A549 (cell line): ENCODE measurements at regions not wholly inside any gene's neighbourhood (a gene's known extent, or its start where the extent isn't known, plus 50 kb on each side); places are given as distances from the start of the nearest gene placed in this dataset.

Experiments
- ATAC-seq, 2 experiments: fragments of 200-7000 bp in 1 of 2; fragments of >200 bp in 1 of 2; cut with Nextera tagmentation in 1 of 2; cut with Tn5 transposase in 1 of 2; 3 replicates each; pipeline versions ENCODE4 v1.8.0 to v1.9.1; 2018 to 2020; ENCODE audit warnings: mild to moderate bottlenecking in 1 of 2, moderate library complexity in 1 of 2
- CTCF ChIA-PET: fragments of 300-600 bp; sonication (Branson Sonifier 250); formaldehyde crosslinking; extraction: SDS; loops from one replicate; lab custom pipeline; 2021; ENCODE audit warnings: antibody characterized with exemption, inconsistent platforms; lab: Yijun Ruan, JAX
- POLR2A ChIA-PET: fragments of 350-600 bp; formaldehyde crosslinking; extraction: SDS; loops from one replicate; lab custom pipeline; 2021; ENCODE audit warnings: antibody characterized with exemption, inconsistent platforms; lab: Yijun Ruan, JAX
- DNase-seq, 2 experiments: peaks; one replicate each; pipeline versions ENCODE4 v3.0.0 to v3.0.0-alpha.2; 2011 to 2016; ENCODE audit warnings: low read depth in 1 of 2, low spot score in 1 of 2
- FAIRE-seq: peaks from 2 replicates; lab custom pipeline; 2011; peaks lifted over from hg19 to GRCh38; lab: Jason Lieb, UNC
- H3K27ac ChIP-seq, 2 experiments: fragments of >200 bp; sonication (Bioruptor Twin); formaldehyde crosslinking; 3 replicates each; pipeline ENCODE4 v1.5.1; 2016 to 2017
- H3K4me1 ChIP-seq: fragments of >200 bp; sonication (Bioruptor Twin); formaldehyde crosslinking; 3 replicates; pipeline ENCODE4 v1.6.1; 2016
- H3K4me2 ChIP-seq: fragments of >200 bp; sonication (Bioruptor Twin); formaldehyde crosslinking; 3 replicates; pipeline ENCODE4 v1.6.1; 2016
- H3K4me3 ChIP-seq: fragments of >200 bp; sonication (Bioruptor Twin); formaldehyde crosslinking; 3 replicates; pipeline ENCODE4 v1.5.1; 2016
- H3K9me3 ChIP-seq: fragments of >200 bp; sonication (Bioruptor Twin); formaldehyde crosslinking; 3 replicates; pipeline ENCODE4 v1.6.1; 2016
- ATOH8 ChIP-seq: fragments of 250-450 bp; sonication (Bioruptor Pico); IDR thresholded peaks from 2 replicates; pipeline ENCODE4 v1.5.0; 2020; ENCODE audit warnings: low read depth, mild to moderate bottlenecking, moderate library complexity
- BCL3 ChIP-seq: fragments of >200 bp; sonication (Bioruptor Twin); formaldehyde crosslinking; IDR thresholded peaks from 3 replicates; pipeline ENCODE4 v1.6.1; 2016
- BHLHE40 ChIP-seq: IDR thresholded peaks from 2 replicates; pipeline ENCODE4 v1.6.1; 2012; ENCODE audit warnings: low read depth, low read length, inconsistent platforms
- CBX2 ChIP-seq: fragments of 200-600 bp; sonication (generic); IDR thresholded peaks from 2 replicates; pipeline ENCODE4 v1.6.1; 2016; ENCODE audit warnings: low read depth, mild to moderate bottlenecking, borderline replicate concordance
- CHD2 ChIP-seq: fragments of 150-350 bp; IDR thresholded peaks from 2 replicates; pipeline ENCODE4 v1.6.1; 2014; ENCODE audit warnings: low read length; ENCODE audit not compliant: partially characterized antibody
- CHD4 ChIP-seq: fragments of 200-600 bp; sonication (generic); IDR thresholded peaks from 2 replicates; pipeline ENCODE4 v1.6.1; 2016; ENCODE audit warnings: antibody characterized with exemption, mild to moderate bottlenecking, borderline replicate concordance
- HES2 ChIP-seq: fragments of >200 bp; sonication (Bioruptor Twin); formaldehyde crosslinking; IDR thresholded peaks from 2 replicates; pipeline ENCODE4 v1.6.1; 2016
- HOXA7 ChIP-seq: fragments of 250-450 bp; sonication (Bioruptor Pico); IDR thresholded peaks from 2 replicates; pipeline ENCODE4 v1.5.0; 2020; ENCODE audit warnings: mild to moderate bottlenecking, moderate library complexity
- HOXB13 ChIP-seq: fragments of 250-450 bp; sonication (Bioruptor Pico); IDR thresholded peaks from 2 replicates; pipeline ENCODE4 v1.5.0; 2020; ENCODE audit warnings: low read depth, mild to moderate bottlenecking, moderate library complexity
- JUNB ChIP-seq: fragments of >200 bp; sonication (Bioruptor Twin); formaldehyde crosslinking; IDR thresholded peaks from 2 replicates; pipeline ENCODE4 v1.6.1; 2016
- MAFK ChIP-seq: fragments of 450-650 bp; IDR thresholded peaks from 2 replicates; pipeline ENCODE4 v1.6.1; 2014; ENCODE audit not compliant: partially characterized antibody
- MAX ChIP-seq: IDR thresholded peaks from 2 replicates; pipeline ENCODE4 v1.6.1; 2012
- MAZ ChIP-seq: fragments of 150-350 bp; IDR thresholded peaks from 2 replicates; pipeline ENCODE4 v1.6.1; 2014; ENCODE audit warnings: antibody characterized with exemption, low read depth, low read length, borderline replicate concordance
- NPAS2 ChIP-seq: fragments of 250-450 bp; sonication (Bioruptor Pico); IDR thresholded peaks from 2 replicates; pipeline ENCODE4 v1.8.0; 2022; ENCODE audit warnings: mild to moderate bottlenecking, moderate library complexity, borderline replicate concordance
- NR3C1 ChIP-seq: fragments of >200 bp; sonication (Bioruptor Twin); formaldehyde crosslinking; IDR thresholded peaks from 3 replicates; pipeline ENCODE4 v1.6.1; 2017
- POLR2AphosphoS2 ChIP-seq: conservative IDR thresholded peaks from 2 replicates; pipeline ENCODE4 v1.6.1; 2012; ENCODE audit warnings: low read length, improper control_type of control experiment, inconsistent platforms
- RCOR1 ChIP-seq: fragments of 150-350 bp; IDR thresholded peaks from 2 replicates; pipeline ENCODE4 v1.6.1; 2014; ENCODE audit warnings: antibody characterized with exemption, low read length, low read depth
- REST ChIP-seq: fragments of 200-600 bp; sonication (generic); IDR thresholded peaks from 2 replicates; pipeline ENCODE4 v1.6.1; 2016; ENCODE audit warnings: antibody characterized with exemption, mild to moderate bottlenecking, moderate library complexity
- RFX5 ChIP-seq: fragments of 450-650 bp; IDR thresholded peaks from 2 replicates; pipeline ENCODE4 v1.7.1; 2014; ENCODE audit warnings: antibody characterized with exemption, mild to moderate bottlenecking, moderate library complexity
- RNF2 ChIP-seq: fragments of 200-600 bp; sonication (generic); IDR thresholded peaks from 2 replicates; pipeline ENCODE4 v1.6.1; 2016; ENCODE audit warnings: low read depth, mild to moderate bottlenecking, antibody characterized with exemption, moderate library complexity, borderline replicate concordance
- SMC3 ChIP-seq: fragments of >200 bp; sonication (Bioruptor Twin); formaldehyde crosslinking; IDR thresholded peaks from 3 replicates; pipeline ENCODE4 v1.6.1; 2018; ENCODE audit warnings: inconsistent platforms
- SREBF2 ChIP-seq: fragments of 450-650 bp; IDR thresholded peaks from 2 replicates; pipeline ENCODE4 v1.6.1; 2014; ENCODE audit warnings: mild to moderate bottlenecking, moderate library complexity
- WGBS: methylation state at CpG from one replicate; pipeline ENCODE4 v1.1.6; 2017; ENCODE audit errors: missing lambda C conversion rate; 5-methylcytosine and 5-hydroxymethylcytosine counted together

- TF ChIP-seq MAFK, result no peak
Measured at GRCh38 chr9:35547889-35548418, 57.1 kb upstream of the TESK1 start (continued).

GRCh38 chr9:35548571-35548970, 56.5 kb upstream of the TESK1 start:
- peak overlapping the region; percentile 10; the same call in 1 of the 3 replicates for H3K4me2 ChIP-seq
- ATAC-seq, result peak in 1 of 2 experiments; percentile 18; a peak in 3 of 6 replicates
- no peak overlapping the region for H3K4me3 ChIP-seq
- peak overlapping the region; percentile 28 to 87; a peak in 4 of 6 replicates for H3K27ac ChIP-seq
- no peak for FAIRE-seq
- no peak for DNase-seq
- ChIA-PET POLR2A (interaction anchor here (2.2 kb wide), 1 partner anchor 59 kb away, joined by 6 read pairs; the partner anchor contains the start of gene RUSC2), CTCF (interaction anchor here (0.6 to 8.8 kb wide), 9 partner anchors 10 to 431 kb away, joined by 3 to 146 read pairs (median 3); partner anchors contain the start of gene RUSC2)
- peaks cover 59% of the 10 kb centered on the region for H3K4me1 ChIP-seq
- 89% methylated on average over 1 of the region's 1 CpG for WGBS
- no peak for TF ChIP-seq HOXB13 (CRISPR knock-in tag)
- no peak for TF ChIP-seq RNF2
- TF ChIP-seq POLR2AphosphoS2, result no peak
- no peak for TF ChIP-seq CHD2
- TF ChIP-seq MAX, result no peak
- no peak for TF ChIP-seq MAFK
- TF ChIP-seq MAZ, result no peak
- no peak for TF ChIP-seq JUNB
- TF ChIP-seq RCOR1, result no peak
- TF ChIP-seq SREBF2, result no peak
- TF ChIP-seq NPAS2 (CRISPR knock-in tag), result no peak
- TF ChIP-seq CBX2, result no peak
- no peak for TF ChIP-seq CHD4
- TF ChIP-seq ATOH8, result no peak
- TF ChIP-seq SMC3, result no peak
- H3K9me3 ChIP-seq, result no peaks in the 10 kb centered on the region

GRCh38 chr9:35549441-35549840, 55.6 kb upstream of the TESK1 start:
- no peak for DNase-seq
- Histone ChIP-seq H3K9me3 (no peaks in the 10 kb centered on the region), H3K4me1 (peaks cover 64% of the 10 kb centered on the region), H3K27ac (peak overlapping the region in 1 of 2 experiments; percentile 87; a peak in 3 of 6 replicates), H3K4me3 (no peak overlapping the region), H3K4me2 (no peak overlapping the region)
- TF ChIP-seq BHLHE40 (no peak), RNF2 (no peak), HOXA7 (CRISPR knock-in tag) (no peak), BCL3 (no peak), NR3C1 (no peak), RFX5 (no peak), HES2 (no peak), CHD2 (no peak), REST (no peak)
- FAIRE-seq, result no peak
- WGBS, result 87% methylated on average over 4 of the region's 4 CpGs
- ChIA-PET POLR2A (no interaction called here), CTCF (interaction anchor here (0.8 to 10.6 kb wide), 6 partner anchors 11 to 74 kb away, joined by 4 to 183 read pairs (median 17); partner anchors contain the start of gene RUSC2)
- no peak for ATAC-seq
